DMS79 (cell line): ENCODE measurements at regions not wholly inside any gene's neighbourhood (a gene's known extent, or its start where the extent isn't known, plus 50 kb on each side); places are given as distances from the start of the nearest gene placed in this dataset.

Experiments
- DNase-seq: peaks from one replicate; lab custom pipeline; 2025; lab: John Stamatoyannopoulos, UW

DNA sequence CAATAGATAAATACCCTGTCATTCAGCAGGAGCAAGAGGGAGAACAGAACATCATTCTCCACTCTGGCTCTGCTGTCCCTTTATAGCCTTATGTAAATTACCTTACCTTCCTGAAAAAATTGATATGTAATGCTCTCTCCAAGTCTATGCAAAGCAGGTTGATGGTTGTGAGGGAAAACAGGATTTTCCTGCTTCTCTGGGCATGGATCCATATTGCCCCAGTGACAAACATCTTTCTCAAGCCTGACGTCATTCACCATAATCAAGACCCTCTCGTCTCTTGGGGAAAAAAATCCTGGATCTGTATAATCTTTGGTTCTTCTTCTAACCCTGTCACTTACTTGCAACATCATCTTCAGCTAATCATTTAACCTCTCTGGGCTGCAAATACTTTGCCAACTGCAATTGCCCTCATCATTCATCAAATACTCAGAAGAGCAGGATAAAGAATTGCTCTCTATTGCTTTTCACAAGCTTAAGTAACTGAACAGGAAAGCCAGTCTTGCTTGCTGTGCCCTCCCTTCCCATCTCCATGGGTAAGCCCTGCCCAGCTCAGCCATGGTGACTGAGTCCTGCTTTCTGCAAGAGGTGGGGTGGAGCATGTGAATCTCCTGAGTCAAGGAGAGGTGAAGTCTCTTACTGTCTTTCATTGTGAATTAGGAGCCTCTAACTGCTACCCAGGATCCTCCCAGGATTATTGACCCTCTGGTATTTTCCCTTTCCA lies 123.7 kb upstream of the KLF7 start:
- DNase-seq: no peak

GRCh38 chr2:207290833-207291624 lies 125.3 kb upstream of the KLF7 start:
- DNase-seq: no peak

GRCh38 chr2:207291625-207292252 lies 126.0 kb upstream of the KLF7 start:
- no peak for DNase-seq

GRCh38 chr2:207296265-207296948 lies 130.7 kb upstream of the KLF7 start:
- no peak for DNase-seq

DNA sequence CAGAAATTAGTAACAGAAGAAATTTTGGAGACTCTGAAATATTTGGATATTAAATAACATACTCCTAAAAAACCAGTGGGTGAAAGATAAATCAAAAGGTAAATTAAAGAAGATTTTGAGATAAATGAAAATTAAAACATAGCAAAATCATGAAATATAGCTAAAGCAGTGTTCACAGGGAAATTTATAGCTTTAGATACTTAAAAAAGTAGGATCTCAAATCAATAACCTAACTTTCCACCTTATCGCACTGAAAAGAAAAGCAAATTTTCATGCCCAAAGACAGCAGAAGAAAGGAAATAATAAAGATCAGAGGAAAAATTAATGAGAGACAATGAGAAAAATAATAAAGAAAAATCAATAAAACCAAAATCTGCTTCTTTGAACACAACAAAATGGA lies 135.1 kb upstream of the KLF7 start:
- DNase-seq: no peak

GRCh38 chr2:207304761-207305160 lies 139.0 kb upstream of the KLF7 start:
- DNase-seq: no peak

GRCh38 chr2:207308519-207309224 lies 142.9 kb upstream of the KLF7 start:
- DNase-seq: no peak

GRCh38 chr2:207311316-207312005 lies 145.7 kb upstream of the KLF7 start:
- DNase-seq: no peak

DNA sequence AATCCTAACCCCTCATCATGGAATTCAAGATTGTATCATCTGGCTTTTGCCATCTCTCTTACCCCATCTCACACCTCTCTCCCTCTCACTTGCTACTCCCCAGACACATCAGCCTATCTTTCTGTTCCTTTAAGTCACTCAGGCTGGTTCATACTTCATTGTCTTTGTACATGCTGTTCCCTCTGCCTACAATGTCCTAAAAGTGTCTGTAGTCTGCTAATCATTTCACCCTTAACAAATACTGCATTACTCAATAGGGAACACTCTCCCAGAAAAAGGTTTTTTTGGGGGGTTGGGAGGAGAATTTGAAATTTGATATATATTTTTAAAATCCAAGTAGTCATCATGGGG lies 146.2 kb upstream of the KLF7 start:
- no peak for DNase-seq

DNA sequence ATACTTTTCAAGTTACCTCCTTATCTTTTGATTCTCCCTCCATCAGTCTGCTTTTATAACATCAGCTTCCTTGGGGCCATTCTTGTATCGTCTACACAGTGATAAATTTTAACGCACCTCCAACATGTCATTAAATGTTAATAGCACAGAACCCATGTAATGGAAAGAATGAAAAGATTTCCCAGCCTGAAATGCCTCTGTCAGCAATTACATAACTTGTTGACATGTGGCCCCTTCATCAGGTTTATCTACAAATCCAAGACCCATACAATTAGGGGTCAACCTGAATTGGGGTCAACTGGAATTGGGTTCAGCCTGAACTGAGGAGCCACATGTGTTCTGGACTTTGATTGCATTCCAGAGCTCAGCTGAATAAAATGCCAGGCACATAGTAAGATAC lies 148.2 kb upstream of the KLF7 start:
- DNase-seq: no peak

GRCh38 chr2:207315131-207315530 lies 149.4 kb upstream of the KLF7 start:
- DNase-seq: no peak

GRCh38 chr2:207316484-207316883 lies 150.7 kb upstream of the KLF7 start:
- DNase-seq: no peak

- no peak for DNase-seq
Measured at GRCh38 chr2:207316906-207317305, 151.2 kb upstream of the KLF7 start.

- DNase-seq: no peak
Measured at GRCh38 chr2:207317378-207317984, 151.7 kb upstream of the KLF7 start.

DNA sequence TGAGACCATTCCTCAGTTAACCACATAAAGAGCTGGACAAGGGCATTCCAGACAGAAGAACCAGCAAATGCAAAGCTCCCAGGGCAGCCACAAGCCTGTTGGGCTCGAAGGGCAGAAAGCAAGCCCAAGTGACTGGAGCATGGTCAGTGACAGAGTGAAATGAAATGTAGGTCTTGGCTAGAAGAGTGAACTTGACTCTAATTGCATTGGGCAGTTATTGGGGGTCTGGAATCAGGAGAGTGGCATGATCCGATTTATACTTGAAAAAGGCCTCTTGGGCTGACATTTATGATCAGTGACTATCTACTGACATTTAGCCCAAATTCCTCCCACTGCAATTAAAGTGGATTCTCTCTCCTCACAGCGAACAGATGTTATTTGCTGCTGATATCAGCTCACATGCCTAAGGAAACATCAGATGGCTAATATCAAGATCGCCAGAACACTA lies 152.5 kb upstream of the KLF7 start:
- DNase-seq: no peak

DNA sequence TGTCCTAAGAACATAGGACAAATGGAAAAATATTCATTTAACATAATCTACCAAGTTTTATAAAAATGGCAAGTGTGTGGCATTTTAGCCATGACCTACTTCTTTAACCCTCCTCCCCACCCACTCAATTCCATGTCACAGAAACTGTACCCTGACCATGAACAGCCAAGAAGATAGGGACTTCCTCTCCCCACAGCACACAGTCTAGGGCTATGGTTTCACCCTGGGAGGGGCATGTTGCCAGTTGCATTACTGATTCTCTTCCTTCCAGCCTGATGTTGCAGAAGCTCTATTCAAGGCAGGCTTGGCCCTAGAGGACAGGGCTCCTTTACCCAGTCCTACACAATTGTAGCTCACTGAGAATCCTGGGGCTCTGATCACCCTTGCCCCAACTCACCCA lies 153.6 kb upstream of the KLF7 start:
- no peak for DNase-seq

DNA sequence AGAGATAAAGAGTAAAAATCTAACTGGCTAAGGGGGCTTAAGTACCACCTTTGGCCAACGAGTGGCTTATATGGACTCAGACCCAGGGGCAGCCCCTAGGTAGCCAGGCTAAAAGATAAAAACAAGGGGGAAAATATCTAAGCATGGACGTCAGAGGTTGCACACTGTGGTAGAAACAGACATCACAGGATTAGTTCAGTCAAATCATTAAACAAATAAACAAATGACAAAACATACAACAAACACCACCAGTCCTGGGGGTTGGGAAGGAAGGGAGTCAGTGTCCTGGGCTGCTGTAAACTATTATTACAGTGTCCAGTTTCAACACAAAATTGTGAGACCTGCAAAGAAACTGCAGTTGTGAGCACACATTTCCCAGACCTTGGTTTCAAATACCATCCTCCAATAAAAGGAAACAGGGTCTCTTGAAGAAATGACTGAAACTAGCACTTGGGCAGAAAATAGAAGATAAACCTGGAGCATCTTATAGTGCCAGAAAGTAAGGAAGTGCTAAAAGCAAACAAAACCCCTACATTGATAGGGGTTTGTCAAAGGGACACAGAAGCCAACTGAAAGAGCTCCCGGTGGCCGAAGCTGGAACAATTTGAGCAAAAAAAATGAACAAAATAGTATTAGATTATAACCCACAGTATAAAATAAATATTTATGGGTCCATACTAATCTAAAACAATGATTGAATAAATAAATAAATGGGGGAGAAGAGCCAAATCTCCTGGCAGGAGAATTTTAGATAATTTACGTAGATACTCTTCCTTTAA lies 154.8 kb upstream of the KLF7 start:
- no peak for DNase-seq

DNA sequence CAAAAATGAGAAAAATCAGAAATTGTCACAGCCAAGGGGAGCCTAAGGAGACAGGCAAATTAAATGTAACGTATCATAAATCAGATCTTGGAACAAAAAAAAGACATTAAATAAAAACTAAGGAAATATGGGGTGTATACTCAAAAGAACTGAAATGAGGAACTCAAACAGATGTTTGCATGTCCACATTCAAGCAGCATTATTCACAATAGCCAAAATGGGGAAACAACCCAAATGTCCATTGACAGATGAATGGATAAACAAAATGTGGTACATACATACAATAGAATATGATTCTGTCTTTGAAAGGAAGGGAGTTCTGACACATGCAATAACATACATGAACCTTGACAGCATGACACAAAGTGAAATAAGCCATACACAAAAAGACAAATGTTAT lies 155.8 kb upstream of the KLF7 start:
- DNase-seq: no peak

DNA sequence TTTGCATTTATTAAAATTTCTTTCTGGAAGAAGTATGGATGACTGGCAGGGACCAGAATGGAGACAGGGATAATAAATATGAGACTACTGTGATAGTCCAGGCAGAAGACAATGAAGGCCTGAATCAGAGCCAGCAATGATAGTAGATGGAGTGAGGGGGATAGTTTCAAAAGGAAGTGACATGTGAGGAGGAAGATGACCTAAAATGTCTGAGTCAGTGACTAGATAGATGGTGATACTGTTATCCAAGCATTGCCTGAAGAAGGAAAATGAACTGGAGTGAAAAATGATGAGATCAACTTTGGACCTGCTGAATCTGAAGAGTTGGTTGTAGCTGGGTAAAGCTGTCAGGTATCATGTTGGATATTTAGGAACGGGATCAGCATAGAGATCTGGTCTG lies 158.3 kb upstream of the KLF7 start:
- no peak for DNase-seq

GRCh38 chr2:207327513-207327912 lies 161.8 kb upstream of the KLF7 start:
- no peak for DNase-seq
